IPS-15b (cell line): ENCODE measurements at regions not wholly inside any gene's neighbourhood (a gene's known extent, or its start where the extent isn't known, plus 50 kb on each side); places are given as distances from the start of the nearest gene placed in this dataset.

Experiments used
- H3K27me3 ChIP-seq: one replicate; pipeline ENCODE4 v1.6.1; 2013; ENCODE audit warnings: low read length; ENCODE audit not compliant: control insufficient read depth, insufficient read depth
- H3K36me3 ChIP-seq: one replicate; pipeline ENCODE4 v1.6.1; 2013; ENCODE audit warnings: low read length; ENCODE audit not compliant: control insufficient read depth, insufficient read depth
- H3K4me1 ChIP-seq: one replicate; pipeline ENCODE4 v1.6.1; 2013; ENCODE audit warnings: mild to moderate bottlenecking, low read length; ENCODE audit not compliant: control insufficient read depth, insufficient read depth
- H3K4me3 ChIP-seq: one replicate; pipeline ENCODE4 v1.5.1; 2013; ENCODE audit warnings: low read depth, low read length
- H3K9ac ChIP-seq: one replicate; pipeline ENCODE4 v1.6.1; 2013; ENCODE audit warnings: low read depth, mild to moderate bottlenecking, low read length
- H3K9me3 ChIP-seq: one replicate; pipeline ENCODE4 v1.6.1; 2013; ENCODE audit warnings: mild to moderate bottlenecking, low read length; ENCODE audit not compliant: control insufficient read depth, insufficient read depth

- Histone ChIP-seq H3K9ac (no peak overlapping the region), H3K4me3 (no peak overlapping the region), H3K9me3 (no peaks in the 10 kb centered on the region), H3K27me3 (no peaks in the 10 kb centered on the region), H3K4me1 (no peaks in the 10 kb centered on the region), H3K36me3 (no peaks in the 10 kb centered on the region)
These were observed 87.2 kb upstream of the ZEB2 start for GRCh38 chr2:144607099-144607498.

- no peak overlapping the region for H3K9ac ChIP-seq
- no peaks in the 10 kb centered on the region for H3K36me3 ChIP-seq
- H3K4me1 ChIP-seq: no peaks in the 10 kb centered on the region
- H3K27me3 ChIP-seq: no peaks in the 10 kb centered on the region
- H3K9me3 ChIP-seq: no peaks in the 10 kb centered on the region
- no peak overlapping the region for H3K4me3 ChIP-seq
These were observed 86.7 kb upstream of the ZEB2 start for GRCh38 chr2:144606466-144607095.

- Histone ChIP-seq H3K36me3 (no peaks in the 10 kb centered on the region), H3K9me3 (no peaks in the 10 kb centered on the region), H3K4me1 (no peaks in the 10 kb centered on the region), H3K9ac (no peak overlapping the region), H3K27me3 (no peaks in the 10 kb centered on the region), H3K4me3 (no peak overlapping the region)
These were observed 85.4 kb upstream of the ZEB2 start for GRCh38 chr2:144605231-144605840.

- Histone ChIP-seq H3K9ac (no peak overlapping the region), H3K27me3 (no peaks in the 10 kb centered on the region), H3K9me3 (no peaks in the 10 kb centered on the region), H3K4me1 (no peaks in the 10 kb centered on the region), H3K4me3 (no peak overlapping the region), H3K36me3 (no peaks in the 10 kb centered on the region)
These were observed 83.4 kb upstream of the ZEB2 start for GRCh38 chr2:144603334-144603733.

GRCh38 chr2:144598906-144599305 is 79.0 kb upstream of the ZEB2 start:
- Histone ChIP-seq H3K4me3 (no peak overlapping the region), H3K36me3 (no peaks in the 10 kb centered on the region), H3K9me3 (no peaks in the 10 kb centered on the region), H3K4me1 (peaks cover 7% of the 10 kb centered on the region), H3K9ac (no peak overlapping the region), H3K27me3 (no peaks in the 10 kb centered on the region)

- Histone ChIP-seq H3K4me3 (no peak overlapping the region), H3K27me3 (no peaks in the 10 kb centered on the region), H3K9ac (no peak overlapping the region)
These were observed 78.1 kb upstream of the ZEB2 start for GRCh38 chr2:144597894-144598593.

GRCh38 chr2:144597388-144597787 is 77.5 kb upstream of the ZEB2 start:
- no peak overlapping the region for H3K9ac ChIP-seq
- no peak overlapping the region for H3K4me3 ChIP-seq
- peaks cover 7% of the 10 kb centered on the region for H3K4me1 ChIP-seq
- no peaks in the 10 kb centered on the region for H3K36me3 ChIP-seq
- H3K27me3 ChIP-seq: no peaks in the 10 kb centered on the region
- no peaks in the 10 kb centered on the region for H3K9me3 ChIP-seq

More at GRCh38 chr2:144597894-144598593, 78.1 kb upstream of the ZEB2 start:
- H3K36me3 ChIP-seq: no peaks in the 10 kb centered on the region
- H3K4me1 ChIP-seq: peaks cover 7% of the 10 kb centered on the region
- no peaks in the 10 kb centered on the region for H3K9me3 ChIP-seq

- Histone ChIP-seq H3K4me1 (peaks cover 12% of the 10 kb centered on the region), H3K9ac (no peak overlapping the region), H3K9me3 (no peaks in the 10 kb centered on the region), H3K36me3 (no peaks in the 10 kb centered on the region), H3K4me3 (no peak overlapping the region), H3K27me3 (no peaks in the 10 kb centered on the region)
These were observed 76.4 kb upstream of the ZEB2 start for GRCh38 chr2:144596073-144596871.

- Histone ChIP-seq H3K9me3 (no peaks in the 10 kb centered on the region), H3K9ac (no peak overlapping the region), H3K36me3 (no peaks in the 10 kb centered on the region), H3K4me1 (peaks cover 12% of the 10 kb centered on the region), H3K27me3 (no peaks in the 10 kb centered on the region), H3K4me3 (no peak overlapping the region)
These were observed 75.8 kb upstream of the ZEB2 start for GRCh38 chr2:144595686-144596072.

GRCh38 chr2:144595279-144595678 is 75.4 kb upstream of the ZEB2 start:
- H3K9ac ChIP-seq: no peak overlapping the region
- H3K9me3 ChIP-seq: no peaks in the 10 kb centered on the region
- H3K27me3 ChIP-seq: no peaks in the 10 kb centered on the region
- H3K4me3 ChIP-seq: no peak overlapping the region
- H3K36me3 ChIP-seq: no peaks in the 10 kb centered on the region
- peaks cover 12% of the 10 kb centered on the region for H3K4me1 ChIP-seq

- Histone ChIP-seq H3K36me3 (no peaks in the 10 kb centered on the region), H3K4me1 (peaks cover 12% of the 10 kb centered on the region), H3K9me3 (no peaks in the 10 kb centered on the region), H3K27me3 (no peaks in the 10 kb centered on the region), H3K9ac (no peak overlapping the region), H3K4me3 (no peak overlapping the region)
These were observed 73.9 kb upstream of the ZEB2 start for GRCh38 chr2:144593803-144594202.
